Chondrocyte (in vitro differentiated cells): ENCODE measurements at regions not wholly inside any gene's neighbourhood (a gene's known extent, or its start where the extent isn't known, plus 50 kb on each side); places are given as distances from the start of the nearest gene placed in this dataset.
"Not testable (repeated sequence)": the region's sequence is repeated elsewhere in the genome, so short reads cannot be mapped to it uniquely, and the experiment has no call there.

Experiments used
- DNase-seq: peaks from one replicate; pipeline ENCODE4 v3.0.0; 2021; ENCODE audit warnings: mixed read lengths, low spot score
- H3K27ac Mint-ChIP-seq: one replicate; pipeline ENCODE4 v1.8.0; 2021; ENCODE audit warnings: mild to moderate bottlenecking, moderate library complexity, mixed read lengths; ENCODE audit not compliant: unreplicated experiment
- H3K27me3 Mint-ChIP-seq: 2 replicates; pipeline ENCODE4 v1.8.0; 2021; ENCODE audit warnings: low read depth, mixed read lengths
- H3K36me3 Mint-ChIP-seq: 2 replicates; pipeline ENCODE4 v1.8.0; 2021; ENCODE audit warnings: low read depth, mixed read lengths
- H3K4me1 Mint-ChIP-seq: 2 replicates; pipeline ENCODE4 v1.8.0; 2021; ENCODE audit warnings: low read depth, mild to moderate bottlenecking, mixed read lengths
- H3K4me3 Mint-ChIP-seq: one replicate; pipeline ENCODE4 v1.8.0; 2021; ENCODE audit warnings: mild to moderate bottlenecking, moderate library complexity, mixed read lengths; ENCODE audit not compliant: unreplicated experiment
- H3K9me3 Mint-ChIP-seq: 2 replicates; pipeline ENCODE4 v1.8.0; 2021; ENCODE audit warnings: low read depth, mixed read lengths
- TF ChIP-seq, protein P1 (sequence below): fragments of 200-600 bp; sonication (generic); IDR thresholded peaks from 2 replicates; pipeline ENCODE4 v1.5.0; 2021; ENCODE audit warnings: antibody characterized with exemption, mild to moderate bottlenecking, moderate library complexity

DNA sequence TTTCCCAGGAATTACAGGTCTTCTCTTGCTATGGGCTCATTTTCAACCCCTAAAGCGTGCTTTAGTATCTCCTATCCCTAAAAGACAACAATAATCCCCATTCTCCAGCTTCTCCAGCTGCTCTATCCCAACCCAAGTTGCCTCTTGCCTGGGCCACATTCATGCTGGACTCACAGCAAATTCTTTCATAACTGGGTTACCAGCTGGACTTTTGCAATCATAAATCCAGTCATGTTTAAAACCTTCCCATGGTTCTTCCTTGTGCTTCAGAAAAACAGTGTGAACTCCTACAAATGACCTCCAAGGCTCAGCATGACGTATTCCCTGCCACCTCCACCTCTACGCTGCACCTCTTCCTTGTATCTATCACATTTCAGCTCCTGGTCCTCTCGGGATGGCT lies 346.9 kb downstream of the GADD45G start:
- H3K4me1 Mint-ChIP-seq: peaks cover 6% of the 10 kb centered on the region
- no peaks in the 10 kb centered on the region for H3K27me3 Mint-ChIP-seq
- H3K36me3 Mint-ChIP-seq: no peaks in the 10 kb centered on the region
- H3K9me3 Mint-ChIP-seq: no peaks in the 10 kb centered on the region
- no peak overlapping the region for H3K4me3 Mint-ChIP-seq
- no peak overlapping the region for H3K27ac Mint-ChIP-seq
- TF ChIP-seq, protein P1, sequence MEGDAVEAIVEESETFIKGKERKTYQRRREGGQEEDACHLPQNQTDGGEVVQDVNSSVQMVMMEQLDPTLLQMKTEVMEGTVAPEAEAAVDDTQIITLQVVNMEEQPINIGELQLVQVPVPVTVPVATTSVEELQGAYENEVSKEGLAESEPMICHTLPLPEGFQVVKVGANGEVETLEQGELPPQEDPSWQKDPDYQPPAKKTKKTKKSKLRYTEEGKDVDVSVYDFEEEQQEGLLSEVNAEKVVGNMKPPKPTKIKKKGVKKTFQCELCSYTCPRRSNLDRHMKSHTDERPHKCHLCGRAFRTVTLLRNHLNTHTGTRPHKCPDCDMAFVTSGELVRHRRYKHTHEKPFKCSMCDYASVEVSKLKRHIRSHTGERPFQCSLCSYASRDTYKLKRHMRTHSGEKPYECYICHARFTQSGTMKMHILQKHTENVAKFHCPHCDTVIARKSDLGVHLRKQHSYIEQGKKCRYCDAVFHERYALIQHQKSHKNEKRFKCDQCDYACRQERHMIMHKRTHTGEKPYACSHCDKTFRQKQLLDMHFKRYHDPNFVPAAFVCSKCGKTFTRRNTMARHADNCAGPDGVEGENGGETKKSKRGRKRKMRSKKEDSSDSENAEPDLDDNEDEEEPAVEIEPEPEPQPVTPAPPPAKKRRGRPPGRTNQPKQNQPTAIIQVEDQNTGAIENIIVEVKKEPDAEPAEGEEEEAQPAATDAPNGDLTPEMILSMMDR: no peak
- DNase-seq: no peak

DNA sequence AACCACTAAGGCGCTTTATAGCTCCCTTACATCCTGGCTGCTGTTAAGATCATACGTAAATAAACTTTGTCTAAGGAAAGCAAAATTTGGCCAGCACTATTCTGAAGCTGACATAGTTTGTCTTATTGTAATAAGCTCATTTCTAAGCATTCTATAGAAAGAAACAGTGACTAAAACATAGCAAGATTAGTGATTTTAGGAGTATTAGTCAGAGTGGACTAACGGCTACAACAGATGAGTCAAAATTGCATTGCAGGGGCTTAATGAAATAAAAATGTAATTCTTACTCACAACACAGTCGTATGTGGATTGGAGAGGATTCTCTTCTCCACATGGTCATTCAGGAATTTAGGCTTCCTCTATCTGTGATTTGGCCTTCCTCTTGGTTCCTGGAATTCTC lies 347.6 kb downstream of the GADD45G start:
- no peaks in the 10 kb centered on the region for H3K27me3 Mint-ChIP-seq

DNA sequence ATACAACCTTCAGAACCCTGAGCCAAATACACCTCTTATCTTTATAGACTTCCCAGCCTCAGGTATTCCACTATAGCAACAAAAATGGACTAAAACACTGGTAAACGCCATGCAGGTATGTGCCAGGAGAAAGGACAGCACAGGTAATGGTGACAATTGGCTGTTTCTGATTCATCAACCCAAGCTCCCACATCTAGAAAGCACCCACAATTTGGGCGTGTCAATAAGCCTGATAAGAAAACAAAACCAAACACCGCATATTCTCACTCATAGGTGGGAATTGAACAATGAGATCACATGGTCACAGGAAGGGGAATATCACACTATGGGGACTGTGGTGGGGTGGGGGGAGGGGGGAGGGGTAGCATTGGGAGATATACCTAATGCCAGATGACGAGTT lies 348.5 kb downstream of the GADD45G start:
- not testable (repeated sequence) for H3K27ac Mint-ChIP-seq, H3K4me3 Mint-ChIP-seq, H3K27me3 Mint-ChIP-seq, H3K4me1 Mint-ChIP-seq, H3K9me3 Mint-ChIP-seq, H3K36me3 Mint-ChIP-seq, DNase-seq

More for the DNA sequence above, 347.6 kb downstream of the GADD45G start:
- Mint-ChIP-seq H3K4me3 (no peak overlapping the region), H3K36me3 (no peaks in the 10 kb centered on the region), H3K27ac (peak overlapping the region; percentile 25), H3K9me3 (no peaks in the 10 kb centered on the region), H3K4me1 (peaks cover 6% of the 10 kb centered on the region)
- TF ChIP-seq, protein P1: no peak
- no peak for DNase-seq

DNA sequence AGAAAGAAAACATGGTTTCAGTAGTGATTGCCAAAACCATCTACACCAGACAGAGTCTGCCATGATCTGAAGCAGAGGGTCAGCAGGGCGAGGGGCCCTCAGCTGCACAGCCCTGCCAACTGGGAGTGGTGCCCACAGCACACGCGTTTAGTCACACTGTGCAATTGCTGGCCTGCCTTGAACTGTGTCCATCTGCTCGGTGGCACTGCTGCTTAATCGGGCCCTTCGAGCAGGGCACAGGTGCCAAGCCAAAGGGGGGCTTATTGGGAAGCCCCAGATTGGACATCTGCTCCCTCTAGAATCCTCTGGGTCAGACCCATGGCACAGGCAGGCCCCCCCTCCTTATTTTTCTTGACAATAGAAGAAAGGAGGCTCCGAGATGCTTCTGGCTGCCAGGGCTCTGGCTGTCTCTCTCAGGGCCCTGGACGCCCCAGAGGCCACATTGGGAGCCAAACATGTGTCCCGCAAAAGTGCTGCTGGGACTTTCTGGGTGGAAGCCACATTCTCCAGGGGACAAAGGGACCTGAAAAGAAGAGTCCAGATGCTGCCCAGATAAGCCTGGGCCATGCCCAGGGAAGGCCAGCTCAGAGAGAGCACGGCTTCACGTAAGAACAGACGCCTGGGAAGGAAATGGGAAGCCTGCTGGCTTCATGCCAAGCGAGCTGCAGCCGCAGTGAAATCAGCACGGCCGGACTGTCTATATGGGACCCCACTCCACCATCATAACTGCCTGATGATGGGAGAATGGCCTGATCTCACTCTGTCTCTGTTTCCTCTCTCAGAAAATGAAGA lies 349.2 kb downstream of the GADD45G start:
- Mint-ChIP-seq H3K4me3 (no peak overlapping the region), H3K36me3 (no peaks in the 10 kb centered on the region), H3K9me3 (no peaks in the 10 kb centered on the region), H3K4me1 (peaks cover 6% of the 10 kb centered on the region), H3K27me3 (no peaks in the 10 kb centered on the region), H3K27ac (no peak overlapping the region)
- no peak for DNase-seq
- TF ChIP-seq, protein P1: no peak

DNA sequence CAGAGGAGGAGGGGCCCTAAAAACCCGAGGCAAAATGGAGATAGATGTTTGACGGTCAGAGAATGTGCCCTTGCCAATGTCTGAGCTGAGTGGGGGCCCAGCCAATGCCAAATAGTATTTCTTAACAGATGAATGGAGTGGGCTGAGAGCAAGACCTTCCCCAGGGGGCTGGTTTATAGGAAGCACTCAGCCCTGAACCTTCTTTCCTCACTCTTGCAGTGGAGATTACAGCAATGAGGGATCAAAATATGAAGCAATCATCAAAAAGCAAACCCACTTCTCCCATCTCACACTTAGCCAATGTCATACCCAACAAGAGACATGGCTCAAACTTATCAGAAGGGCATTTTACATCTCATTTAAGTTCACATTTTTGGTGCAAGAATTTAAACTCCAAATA lies 350.3 kb downstream of the GADD45G start:
- TF ChIP-seq, protein P1: no peak
- H3K36me3 Mint-ChIP-seq: no peaks in the 10 kb centered on the region
- no peaks in the 10 kb centered on the region for H3K27me3 Mint-ChIP-seq
- no peak for DNase-seq
- no peak overlapping the region for H3K27ac Mint-ChIP-seq
- H3K4me3 Mint-ChIP-seq: no peak overlapping the region
- no peaks in the 10 kb centered on the region for H3K9me3 Mint-ChIP-seq
- peaks cover 6% of the 10 kb centered on the region for H3K4me1 Mint-ChIP-seq

DNA sequence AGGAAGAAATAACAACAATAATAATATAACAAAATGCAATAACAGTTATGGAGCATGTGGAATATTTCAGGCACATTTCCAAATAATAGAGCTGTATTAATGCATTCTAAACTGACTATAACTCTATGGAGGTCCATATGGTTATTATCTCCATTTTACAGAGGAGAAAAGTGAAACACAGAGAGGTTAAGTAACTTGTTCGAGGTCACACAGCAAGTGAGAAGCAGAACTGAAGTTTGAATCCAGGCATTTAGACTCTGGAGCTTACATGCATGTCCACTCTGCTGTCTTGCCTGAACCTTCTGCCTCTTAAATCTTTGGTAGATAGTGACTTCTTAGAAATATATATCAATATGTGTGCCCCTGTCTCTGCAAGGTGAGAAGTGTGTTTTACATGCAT lies 350.8 kb downstream of the GADD45G start:
- TF ChIP-seq, protein P1: no peak
- DNase-seq: no peak
- no peak overlapping the region for H3K4me3 Mint-ChIP-seq
- no peaks in the 10 kb centered on the region for H3K27me3 Mint-ChIP-seq
- peaks cover 6% of the 10 kb centered on the region for H3K4me1 Mint-ChIP-seq
- no peaks in the 10 kb centered on the region for H3K36me3 Mint-ChIP-seq
- no peak overlapping the region for H3K27ac Mint-ChIP-seq
- no peaks in the 10 kb centered on the region for H3K9me3 Mint-ChIP-seq
